ENCODE measurements at regions not wholly inside any gene's neighbourhood (a gene's known extent, or its start where the extent isn't known, plus 50 kb on each side); places are given as distances from the start of the nearest gene placed in this dataset.

DNA sequence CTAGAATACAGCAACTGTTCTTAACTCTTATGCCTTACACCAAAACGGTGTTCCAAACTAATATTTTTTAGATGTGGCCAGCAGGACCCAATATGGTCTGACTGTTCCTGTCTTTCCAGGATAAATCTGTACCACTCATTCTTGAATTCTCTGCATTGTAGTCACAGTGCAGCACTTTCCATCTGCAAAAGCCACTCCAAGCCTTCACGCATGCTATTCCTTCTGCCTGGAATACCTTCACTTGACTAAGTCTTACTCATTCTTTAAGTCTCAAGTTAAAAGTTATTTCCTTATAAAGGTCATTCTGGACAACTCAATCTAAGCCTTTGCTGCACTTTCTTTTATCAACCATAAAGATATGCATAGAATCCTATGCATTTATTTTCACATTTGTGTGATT is 1194.5 kb downstream of the PLA2G4A start:
- TF ChIP-seq, protein P1, sequence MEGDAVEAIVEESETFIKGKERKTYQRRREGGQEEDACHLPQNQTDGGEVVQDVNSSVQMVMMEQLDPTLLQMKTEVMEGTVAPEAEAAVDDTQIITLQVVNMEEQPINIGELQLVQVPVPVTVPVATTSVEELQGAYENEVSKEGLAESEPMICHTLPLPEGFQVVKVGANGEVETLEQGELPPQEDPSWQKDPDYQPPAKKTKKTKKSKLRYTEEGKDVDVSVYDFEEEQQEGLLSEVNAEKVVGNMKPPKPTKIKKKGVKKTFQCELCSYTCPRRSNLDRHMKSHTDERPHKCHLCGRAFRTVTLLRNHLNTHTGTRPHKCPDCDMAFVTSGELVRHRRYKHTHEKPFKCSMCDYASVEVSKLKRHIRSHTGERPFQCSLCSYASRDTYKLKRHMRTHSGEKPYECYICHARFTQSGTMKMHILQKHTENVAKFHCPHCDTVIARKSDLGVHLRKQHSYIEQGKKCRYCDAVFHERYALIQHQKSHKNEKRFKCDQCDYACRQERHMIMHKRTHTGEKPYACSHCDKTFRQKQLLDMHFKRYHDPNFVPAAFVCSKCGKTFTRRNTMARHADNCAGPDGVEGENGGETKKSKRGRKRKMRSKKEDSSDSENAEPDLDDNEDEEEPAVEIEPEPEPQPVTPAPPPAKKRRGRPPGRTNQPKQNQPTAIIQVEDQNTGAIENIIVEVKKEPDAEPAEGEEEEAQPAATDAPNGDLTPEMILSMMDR (conservative IDR thresholded peaks at IDR 0.05; ENCODE audit: low read depth in 2 of 2): no peak
- TF ChIP-seq, protein P2, sequence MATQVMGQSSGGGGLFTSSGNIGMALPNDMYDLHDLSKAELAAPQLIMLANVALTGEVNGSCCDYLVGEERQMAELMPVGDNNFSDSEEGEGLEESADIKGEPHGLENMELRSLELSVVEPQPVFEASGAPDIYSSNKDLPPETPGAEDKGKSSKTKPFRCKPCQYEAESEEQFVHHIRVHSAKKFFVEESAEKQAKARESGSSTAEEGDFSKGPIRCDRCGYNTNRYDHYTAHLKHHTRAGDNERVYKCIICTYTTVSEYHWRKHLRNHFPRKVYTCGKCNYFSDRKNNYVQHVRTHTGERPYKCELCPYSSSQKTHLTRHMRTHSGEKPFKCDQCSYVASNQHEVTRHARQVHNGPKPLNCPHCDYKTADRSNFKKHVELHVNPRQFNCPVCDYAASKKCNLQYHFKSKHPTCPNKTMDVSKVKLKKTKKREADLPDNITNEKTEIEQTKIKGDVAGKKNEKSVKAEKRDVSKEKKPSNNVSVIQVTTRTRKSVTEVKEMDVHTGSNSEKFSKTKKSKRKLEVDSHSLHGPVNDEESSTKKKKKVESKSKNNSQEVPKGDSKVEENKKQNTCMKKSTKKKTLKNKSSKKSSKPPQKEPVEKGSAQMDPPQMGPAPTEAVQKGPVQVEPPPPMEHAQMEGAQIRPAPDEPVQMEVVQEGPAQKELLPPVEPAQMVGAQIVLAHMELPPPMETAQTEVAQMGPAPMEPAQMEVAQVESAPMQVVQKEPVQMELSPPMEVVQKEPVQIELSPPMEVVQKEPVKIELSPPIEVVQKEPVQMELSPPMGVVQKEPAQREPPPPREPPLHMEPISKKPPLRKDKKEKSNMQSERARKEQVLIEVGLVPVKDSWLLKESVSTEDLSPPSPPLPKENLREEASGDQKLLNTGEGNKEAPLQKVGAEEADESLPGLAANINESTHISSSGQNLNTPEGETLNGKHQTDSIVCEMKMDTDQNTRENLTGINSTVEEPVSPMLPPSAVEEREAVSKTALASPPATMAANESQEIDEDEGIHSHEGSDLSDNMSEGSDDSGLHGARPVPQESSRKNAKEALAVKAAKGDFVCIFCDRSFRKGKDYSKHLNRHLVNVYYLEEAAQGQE (IDR thresholded peaks at IDR 0.05; ENCODE audit: unreplicated experiment): no peak
- TF ChIP-seq EZH2phosphoT487 (IDR thresholded peaks at IDR 0.05; ENCODE audit: unreplicated experiment) (no peak), EZH2 (IDR thresholded peaks at IDR 0.05; ENCODE audit: low read depth, unreplicated experiment) (no peak), POLR2AphosphoS5 (IDR thresholded peaks at IDR 0.05; ENCODE audit: low read depth) (no peak)

Measured in GM23338 (cell line).